NCI-H2029 (cell line): ENCODE measurements at regions not wholly inside any gene's neighbourhood (a gene's known extent, or its start where the extent isn't known, plus 50 kb on each side); places are given as distances from the start of the nearest gene placed in this dataset.
"Not testable (repeated sequence)": the region's sequence is repeated elsewhere in the genome, so short reads cannot be mapped to it uniquely, and the experiment has no call there.

Experiments
- DNase-seq: peaks from one replicate; lab custom pipeline; 2025; lab: John Stamatoyannopoulos, UW

- DNase-seq: no peak
These were observed 100.1 kb upstream of the APCDD1 start for GRCh38 chr18:10354241-10354811.

DNA sequence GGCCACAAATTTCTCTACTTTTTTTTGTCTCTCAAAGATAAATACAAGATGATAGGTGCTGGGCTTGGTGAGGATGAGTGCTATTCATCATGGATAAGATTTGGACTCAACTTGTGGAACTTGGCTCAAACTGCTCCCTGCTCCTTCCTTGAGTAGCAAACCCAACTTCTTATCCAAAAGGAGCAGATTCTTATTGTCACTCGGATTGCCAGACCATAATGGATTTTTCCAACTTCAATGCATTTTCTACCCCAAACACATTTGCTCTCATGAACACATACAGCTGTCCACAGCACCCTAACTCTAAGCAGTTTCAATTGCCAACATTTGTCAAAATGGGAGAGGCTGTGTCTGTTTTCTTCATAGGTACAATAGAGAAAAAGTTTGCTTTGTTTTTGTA lies 99.5 kb upstream of the APCDD1 start:
- DNase-seq: no peak

DNA sequence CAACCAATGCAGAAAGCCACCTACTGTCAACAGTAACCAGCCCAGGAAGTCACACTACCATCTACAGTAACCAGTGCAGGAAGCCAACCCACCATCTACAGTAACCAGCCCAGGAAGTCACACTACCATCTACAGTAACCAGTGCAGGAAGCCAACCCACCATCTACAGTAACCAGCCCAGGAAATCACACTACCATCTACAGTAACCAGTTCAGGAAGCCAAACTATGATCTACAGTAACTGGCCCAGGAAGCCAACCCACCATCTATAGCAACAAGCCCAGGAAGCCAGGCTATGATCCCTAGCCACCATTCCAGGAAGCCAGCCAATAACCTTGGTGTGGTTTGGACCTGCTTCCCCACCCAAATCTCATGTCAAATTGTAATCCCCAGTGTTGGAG lies 97.4 kb upstream of the APCDD1 start:
- DNase-seq: not testable (repeated sequence)

- no peak for DNase-seq
These were observed 92.8 kb upstream of the APCDD1 start for GRCh38 chr18:10361660-10362059.

DNA sequence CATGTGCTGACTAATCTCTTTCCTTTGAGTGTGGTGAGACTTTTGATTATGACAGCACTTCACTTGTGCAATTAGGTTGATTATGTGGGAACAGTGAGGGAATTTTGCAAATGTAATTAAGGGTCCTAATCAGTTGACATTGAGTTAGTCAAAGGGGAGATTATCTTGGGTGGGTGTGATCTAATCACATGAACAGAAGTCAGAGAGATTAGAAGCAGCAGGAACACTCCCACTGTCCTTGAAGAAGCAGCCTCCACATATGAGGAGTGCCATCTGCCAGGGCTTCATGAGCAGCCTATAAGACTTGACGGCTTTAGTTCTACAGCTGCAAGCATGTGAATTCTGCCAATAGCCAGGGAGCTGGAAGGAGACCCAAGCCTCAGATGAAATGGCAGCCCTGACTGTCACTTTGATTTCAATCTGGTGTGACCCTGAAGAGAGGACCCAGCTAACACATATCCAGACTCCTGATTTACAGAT lies 89.4 kb upstream of the APCDD1 start:
- DNase-seq: no peak

DNA sequence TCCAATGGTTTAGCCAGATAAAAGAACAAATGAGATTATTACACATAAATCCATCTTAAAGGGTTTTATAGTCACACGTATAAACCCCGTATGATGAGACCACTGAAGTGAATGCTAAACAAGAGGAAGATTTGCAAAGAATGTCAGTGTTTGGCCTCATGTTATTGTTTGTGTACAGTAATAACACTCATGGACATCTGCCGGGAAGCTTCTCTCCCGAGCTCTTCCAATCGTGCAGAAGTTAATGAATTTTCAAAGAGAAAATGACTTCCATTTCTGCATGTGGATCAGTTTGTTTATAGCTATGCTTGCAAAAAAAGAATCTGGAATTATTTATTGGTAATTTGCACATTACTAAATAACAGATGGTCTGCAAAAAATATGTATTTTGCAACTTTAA lies 88.5 kb upstream of the APCDD1 start:
- no peak for DNase-seq

- no peak for DNase-seq
These were observed 86.6 kb upstream of the APCDD1 start for GRCh38 chr18:10367836-10368235.

- DNase-seq: no peak
These were observed 85.7 kb upstream of the APCDD1 start for GRCh38 chr18:10368456-10369453.

DNA sequence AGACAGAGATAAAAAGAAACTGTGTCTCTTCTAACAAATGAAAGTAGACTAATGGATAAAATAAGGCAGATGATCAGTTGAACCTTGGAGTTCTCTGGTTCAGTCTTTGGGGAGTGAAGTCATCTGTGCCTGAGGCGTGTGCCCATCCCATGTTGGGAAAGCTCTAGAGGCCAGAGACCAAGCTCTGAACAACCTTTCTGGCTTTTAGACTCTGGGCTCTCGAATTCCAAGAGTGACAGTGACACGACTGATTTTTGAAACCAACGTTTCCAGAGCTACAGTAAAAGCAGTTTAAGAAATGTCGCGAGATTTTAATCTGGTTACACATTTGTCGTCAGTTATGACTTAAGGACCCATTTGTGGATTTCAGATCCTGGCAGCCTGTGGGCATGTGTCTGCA lies 83.7 kb upstream of the APCDD1 start:
- DNase-seq: no peak

DNA sequence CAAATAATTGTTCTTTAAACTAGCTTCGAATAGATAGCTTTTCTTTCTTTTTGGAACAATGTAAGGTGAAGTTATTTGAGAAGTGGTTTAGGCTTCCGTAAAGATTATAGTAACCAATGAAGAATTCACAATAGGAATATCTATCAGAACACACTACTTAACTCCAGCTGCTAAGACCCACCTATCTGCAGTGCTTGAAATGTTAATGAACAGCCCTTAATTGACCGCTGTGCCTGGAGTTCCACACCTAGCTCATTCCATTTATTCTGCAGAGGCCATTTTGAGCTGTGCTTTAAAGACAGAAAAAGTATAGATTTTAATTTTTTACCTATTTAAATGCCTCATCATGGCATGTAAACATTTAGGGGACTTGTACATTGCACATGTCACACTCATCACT lies 83.3 kb upstream of the APCDD1 start:
- no peak for DNase-seq

GRCh38 chr18:10374195-10374594 lies 80.2 kb upstream of the APCDD1 start:
- DNase-seq: no peak

- DNase-seq: no peak
These were observed 79.7 kb upstream of the APCDD1 start for GRCh38 chr18:10374636-10375293.

GRCh38 chr18:10376731-10377130 lies 77.7 kb upstream of the APCDD1 start:
- no peak for DNase-seq

DNA sequence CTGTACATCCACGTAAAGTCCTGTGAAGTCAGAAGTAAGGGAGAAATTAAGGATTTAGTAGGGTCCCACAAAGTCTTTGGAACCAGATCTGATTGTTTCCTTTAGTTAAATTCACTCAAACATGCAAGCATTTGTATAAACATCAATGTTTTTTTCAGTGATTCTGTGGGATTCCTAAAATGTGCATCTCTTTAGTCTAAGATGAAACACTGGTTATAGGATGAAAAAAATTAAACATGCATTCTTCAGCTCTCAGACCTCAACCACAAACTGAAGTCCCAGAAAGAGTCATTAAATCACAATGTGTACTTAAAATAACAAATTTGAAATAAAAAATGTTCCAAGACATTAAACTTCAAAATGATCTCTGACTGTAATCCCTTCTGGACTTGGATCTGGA lies 76.5 kb upstream of the APCDD1 start:
- DNase-seq: no peak

DNA sequence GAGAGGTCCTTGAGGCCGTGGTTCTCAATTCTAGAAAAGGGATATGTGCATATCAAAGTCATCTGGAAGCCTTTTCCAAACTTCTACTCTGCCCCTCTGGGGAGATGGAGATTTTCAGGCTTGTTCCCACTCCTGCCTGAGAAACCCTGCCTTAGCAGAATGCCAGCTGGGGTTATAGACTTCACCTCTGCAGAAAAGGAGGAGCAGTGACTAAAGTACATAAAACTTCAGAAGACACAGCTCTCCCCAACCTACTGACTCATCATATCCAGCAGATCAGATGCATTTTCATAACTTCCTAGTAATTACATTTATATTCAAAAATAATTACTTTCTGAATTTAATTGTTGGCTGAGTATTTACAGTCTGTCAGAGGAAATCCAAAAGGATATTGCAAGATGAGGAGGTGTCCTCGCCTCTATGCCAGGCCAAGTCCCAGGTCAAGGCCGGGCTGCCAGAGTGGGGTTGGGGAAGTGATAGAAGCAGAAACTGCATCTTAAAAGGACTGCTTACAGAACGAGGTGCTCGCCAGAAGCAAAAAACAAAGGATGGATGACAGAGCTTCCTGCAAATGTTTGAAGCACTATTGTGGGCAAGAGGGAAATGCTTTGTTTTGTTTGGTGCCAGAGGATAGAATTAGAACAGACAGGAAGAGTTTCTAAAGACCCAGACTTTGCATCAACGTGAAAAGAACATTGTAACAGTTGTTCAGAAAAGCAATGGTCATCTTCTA lies 75.6 kb upstream of the APCDD1 start:
- no peak for DNase-seq

DNA sequence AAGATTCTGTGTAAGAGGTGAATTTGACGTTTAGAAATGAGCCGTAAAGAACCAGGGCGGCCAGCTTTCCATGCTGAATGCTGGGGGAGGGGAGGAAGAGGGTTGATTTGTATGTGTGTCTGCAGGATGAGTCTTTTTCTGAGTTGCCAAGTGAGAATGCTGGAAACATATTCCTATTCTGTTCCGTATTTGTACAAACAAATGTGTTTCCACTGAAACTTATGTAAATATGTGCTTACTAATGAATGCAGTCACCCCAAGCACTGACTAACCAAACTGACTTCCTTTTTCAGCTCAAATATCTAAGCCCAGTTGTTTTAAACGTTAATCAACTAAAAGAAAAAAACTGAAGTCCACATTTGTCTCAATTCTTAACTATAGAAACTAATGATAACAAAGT lies 74.9 kb upstream of the APCDD1 start:
- DNase-seq: no peak

GRCh38 chr18:10381516-10381915 lies 72.9 kb upstream of the APCDD1 start:
- no peak for DNase-seq

GRCh38 chr18:10381951-10382350 lies 72.5 kb upstream of the APCDD1 start:
- DNase-seq: no peak

GRCh38 chr18:10386049-10386448 lies 68.4 kb upstream of the APCDD1 start:
- no peak for DNase-seq

DNA sequence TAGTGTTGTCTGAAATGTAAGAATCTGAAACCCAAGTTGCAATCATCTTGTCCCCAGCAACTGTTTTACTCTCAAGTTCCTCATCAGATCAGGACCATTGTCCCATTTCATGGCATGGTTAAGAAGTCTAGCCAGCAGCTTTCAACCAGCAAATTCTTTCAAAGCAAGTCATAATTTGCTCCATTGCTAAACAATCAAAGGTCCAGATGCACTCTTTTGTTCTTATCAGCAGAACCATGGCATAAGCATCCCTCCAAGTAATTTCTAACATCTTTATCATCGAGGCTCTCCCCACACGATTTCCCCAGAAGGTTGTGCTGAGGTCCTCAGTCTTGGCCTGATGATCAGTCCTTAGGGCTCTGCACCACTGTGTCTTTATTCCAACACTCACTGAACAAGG lies 67.5 kb upstream of the APCDD1 start:
- DNase-seq: no peak

DNA sequence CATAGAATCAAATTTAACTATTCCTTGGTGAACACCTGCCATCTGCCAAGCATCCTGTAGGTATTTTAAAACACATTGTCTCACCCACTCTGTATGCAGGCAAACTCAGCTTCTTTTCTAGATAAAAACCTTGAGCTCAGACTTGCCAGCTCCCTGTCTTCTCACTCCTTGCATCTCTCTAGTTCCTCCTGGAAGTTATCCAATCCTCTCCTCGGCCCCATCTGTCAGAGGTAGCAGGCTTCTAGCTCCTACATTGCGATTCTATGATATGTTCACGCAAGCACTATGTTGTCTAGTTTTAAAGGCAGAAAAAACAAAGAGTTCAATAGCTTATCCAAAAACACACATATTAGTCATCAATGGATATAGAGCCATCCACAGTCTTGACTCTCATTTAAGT lies 67.0 kb upstream of the APCDD1 start:
- no peak for DNase-seq

DNA sequence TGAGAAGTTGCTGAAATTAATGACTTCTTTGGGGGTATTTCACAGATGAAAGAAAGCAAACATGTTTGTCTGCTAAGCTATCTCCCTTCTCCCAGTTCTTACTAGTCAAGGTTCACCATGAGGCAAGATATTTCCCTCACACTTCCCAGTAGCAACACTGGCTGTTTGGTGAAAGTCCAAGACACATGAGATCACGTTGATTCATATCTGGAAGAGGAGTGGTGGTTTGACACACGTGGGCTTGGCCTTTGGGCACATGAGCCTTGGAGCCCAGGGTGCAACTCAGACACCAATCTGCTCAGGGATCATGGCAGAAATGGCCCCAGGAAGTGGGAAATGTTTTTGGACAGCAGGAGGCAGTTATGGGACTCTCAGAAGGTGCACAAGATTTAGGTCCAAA lies 66.1 kb upstream of the APCDD1 start:
- DNase-seq: no peak
